NT2/D1 (cell line): ENCODE measurements at regions not wholly inside any gene's neighbourhood (a gene's known extent, or its start where the extent isn't known, plus 50 kb on each side); places are given as distances from the start of the nearest gene placed in this dataset.

Experiments
- YY1 ChIP-seq: IDR thresholded peaks from 2 replicates; pipeline ENCODE4 v1.6.1; 2011; ENCODE audit not compliant: insufficient read length, insufficient read depth
- ZNF274 ChIP-seq: IDR thresholded peaks from 2 replicates; pipeline ENCODE4 v1.6.1; 2011; ENCODE audit warnings: mild to moderate bottlenecking, low read depth, low read length

GRCh38 chr13:85508683-85509329 lies 290.4 kb downstream of the SLITRK6 start:
- TF ChIP-seq YY1 (no peak), ZNF274 (no peak)
